HUES6 (cell line): ENCODE measurements at regions not wholly inside any gene's neighbourhood (a gene's known extent, or its start where the extent isn't known, plus 50 kb on each side); places are given as distances from the start of the nearest gene placed in this dataset.
A peak's percentile ranks its signal among the peaks of the same experiment; 100 is the strongest.
"Not testable (repeated sequence)": the region's sequence is repeated elsewhere in the genome, so short reads cannot be mapped to it uniquely, and the experiment has no call there.

Source experiments
- H3K27ac ChIP-seq: 2 replicates; pipeline ENCODE4 v1.7.0; 2013; ENCODE audit warnings: low read depth, mild to moderate bottlenecking, low read length, inconsistent platforms
- H3K27me3 ChIP-seq: 2 replicates; pipeline ENCODE4 v1.6.1; 2013; ENCODE audit warnings: low read length; ENCODE audit not compliant: control insufficient read depth, insufficient read depth
- H3K36me3 ChIP-seq: 2 replicates; pipeline ENCODE4 v1.6.1; 2013; ENCODE audit warnings: low read length; ENCODE audit not compliant: control insufficient read depth, insufficient read depth
- H3K4me1 ChIP-seq: 2 replicates; pipeline ENCODE4 v1.6.1; 2013; ENCODE audit warnings: low read length; ENCODE audit not compliant: control insufficient read depth, insufficient read depth
- H3K4me3 ChIP-seq: 2 replicates; pipeline ENCODE4 v1.5.1; 2013; ENCODE audit warnings: low read depth, low read length
- H3K9ac ChIP-seq: one replicate; pipeline ENCODE4 v1.6.1; 2013; ENCODE audit warnings: mild to moderate bottlenecking, low read length
- H3K9me3 ChIP-seq: 2 replicates; pipeline ENCODE4 v1.6.1; 2013; ENCODE audit warnings: low read depth, low read length; ENCODE audit not compliant: control insufficient read depth, insufficient read depth

DNA sequence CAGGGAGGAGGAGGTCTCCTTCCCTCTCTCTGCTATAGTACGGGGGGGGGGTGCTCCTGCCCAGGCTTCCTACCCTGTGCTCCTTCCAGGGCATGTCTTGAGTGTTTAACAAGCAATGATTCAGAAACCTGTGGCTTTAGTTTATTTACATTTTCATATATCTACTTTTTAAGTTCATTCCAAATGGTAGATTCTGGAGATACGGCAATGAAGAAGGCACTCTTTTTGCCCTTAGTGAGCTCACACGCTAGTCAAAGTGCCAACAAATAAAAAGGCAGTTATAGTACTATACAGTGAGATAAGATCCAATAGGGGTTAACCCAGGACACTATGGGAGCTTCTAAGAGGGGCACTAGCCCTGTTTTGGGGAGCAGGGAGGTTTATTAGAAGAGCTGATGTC lies 169.3 kb upstream of the CACNA1E start:
- H3K27ac ChIP-seq: no peak overlapping the region
- no peaks in the 10 kb centered on the region for H3K36me3 ChIP-seq
- peaks cover 8% of the 10 kb centered on the region; the same call in 1 of the 2 replicates for H3K4me1 ChIP-seq
- no peaks in the 10 kb centered on the region for H3K9me3 ChIP-seq
- H3K27me3 ChIP-seq: peaks cover 72% of the 10 kb centered on the region
- no peak overlapping the region for H3K4me3 ChIP-seq
- no peak overlapping the region for H3K9ac ChIP-seq

- Histone ChIP-seq H3K4me1 (peaks cover 9% of the 10 kb centered on the region; the same call in 1 of the 2 replicates), H3K4me3 (no peak overlapping the region), H3K9me3 (no peaks in the 10 kb centered on the region), H3K9ac (no peak overlapping the region), H3K27me3 (peaks cover 82% of the 10 kb centered on the region), H3K27ac (no peak overlapping the region), H3K36me3 (no peaks in the 10 kb centered on the region)
These were observed 168.4 kb upstream of the CACNA1E start for GRCh38 chr1:181314959-181315358.

DNA sequence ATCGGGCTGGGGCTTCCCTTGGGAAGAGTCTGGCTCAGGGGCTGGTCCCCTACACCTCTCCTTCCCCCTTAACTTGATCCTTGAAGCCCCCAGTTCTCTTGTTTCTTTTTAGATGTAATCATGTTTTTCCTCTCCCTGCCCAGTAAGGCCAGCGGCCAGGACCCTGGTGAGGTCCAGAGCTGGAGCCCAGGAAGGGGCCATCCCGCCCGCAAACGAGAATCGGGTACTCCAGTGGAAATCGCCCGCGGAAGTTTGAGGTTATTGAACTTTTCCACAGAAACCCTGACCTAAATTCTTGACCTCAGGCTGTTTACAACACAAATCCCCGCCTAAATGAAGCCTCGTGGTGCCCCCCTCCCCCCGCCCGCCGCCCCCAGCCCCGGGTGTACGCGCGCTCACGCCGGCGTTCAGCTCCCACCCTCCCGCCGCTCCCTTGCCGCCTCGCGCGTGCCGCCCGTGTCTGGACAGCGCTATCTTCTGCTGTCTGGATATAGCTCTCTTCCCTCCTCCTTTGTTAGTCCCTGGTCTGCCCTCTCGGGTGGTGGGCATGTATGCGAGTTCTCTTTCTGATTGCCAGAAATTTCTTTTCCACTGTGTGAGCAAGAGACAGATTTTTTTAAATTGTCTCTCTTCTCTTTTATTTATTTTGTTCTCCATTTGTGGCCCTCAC lies 165.9 kb upstream of the CACNA1E start:
- peaks cover 96% of the 10 kb centered on the region for H3K27me3 ChIP-seq

GRCh38 chr1:181318022-181318857 lies 165.1 kb upstream of the CACNA1E start:
- Histone ChIP-seq H3K36me3 (no peaks in the 10 kb centered on the region), H3K27ac (no peak overlapping the region), H3K27me3 (peaks cover 91% of the 10 kb centered on the region), H3K4me1 (peaks cover 9% of the 10 kb centered on the region; the same call in 1 of the 2 replicates), H3K4me3 (peak overlapping the region; percentile 64), H3K9me3 (no peaks in the 10 kb centered on the region), H3K9ac (no peak overlapping the region)

More for the DNA sequence above, 165.9 kb upstream of the CACNA1E start:
- Histone ChIP-seq H3K36me3 (no peaks in the 10 kb centered on the region), H3K9me3 (no peaks in the 10 kb centered on the region), H3K9ac (no peak overlapping the region), H3K4me1 (peaks cover 9% of the 10 kb centered on the region; the same call in 1 of the 2 replicates), H3K4me3 (peak overlapping the region; percentile 64), H3K27ac (no peak overlapping the region)

GRCh38 chr1:181318858-181319235 lies 164.5 kb upstream of the CACNA1E start:
- peaks cover 9% of the 10 kb centered on the region; the same call in 1 of the 2 replicates for H3K4me1 ChIP-seq
- peak overlapping the region; percentile 64 for H3K4me3 ChIP-seq
- peaks cover 86% of the 10 kb centered on the region for H3K27me3 ChIP-seq
- H3K9ac ChIP-seq: no peak overlapping the region
- no peak overlapping the region for H3K27ac ChIP-seq
- H3K9me3 ChIP-seq: no peaks in the 10 kb centered on the region
- H3K36me3 ChIP-seq: no peaks in the 10 kb centered on the region

- H3K4me1 ChIP-seq: peaks cover 11% of the 10 kb centered on the region; the same call in 1 of the 2 replicates
- peaks cover 76% of the 10 kb centered on the region for H3K27me3 ChIP-seq
- no peaks in the 10 kb centered on the region for H3K9me3 ChIP-seq
- no peak overlapping the region for H3K4me3 ChIP-seq
- no peak overlapping the region for H3K27ac ChIP-seq
- no peak overlapping the region for H3K9ac ChIP-seq
- no peaks in the 10 kb centered on the region for H3K36me3 ChIP-seq
These were observed 163.4 kb upstream of the CACNA1E start for GRCh38 chr1:181319907-181320306.

- Histone ChIP-seq H3K27me3 (peaks cover 25% of the 10 kb centered on the region), H3K4me3 (no peak overlapping the region), H3K36me3 (no peaks in the 10 kb centered on the region), H3K9me3 (no peaks in the 10 kb centered on the region), H3K4me1 (peaks cover 7% of the 10 kb centered on the region; the same call in 1 of the 2 replicates), H3K9ac (no peak overlapping the region), H3K27ac (no peak overlapping the region)
These were observed 158.3 kb upstream of the CACNA1E start for GRCh38 chr1:181324797-181325616.

GRCh38 chr1:181325765-181326164 lies 157.6 kb upstream of the CACNA1E start:
- H3K9ac ChIP-seq, H3K9me3 ChIP-seq, H3K27ac ChIP-seq, H3K4me3 ChIP-seq, H3K4me1 ChIP-seq, H3K36me3 ChIP-seq: not testable (repeated sequence)
- peaks cover 17% of the 10 kb centered on the region for H3K27me3 ChIP-seq

DNA sequence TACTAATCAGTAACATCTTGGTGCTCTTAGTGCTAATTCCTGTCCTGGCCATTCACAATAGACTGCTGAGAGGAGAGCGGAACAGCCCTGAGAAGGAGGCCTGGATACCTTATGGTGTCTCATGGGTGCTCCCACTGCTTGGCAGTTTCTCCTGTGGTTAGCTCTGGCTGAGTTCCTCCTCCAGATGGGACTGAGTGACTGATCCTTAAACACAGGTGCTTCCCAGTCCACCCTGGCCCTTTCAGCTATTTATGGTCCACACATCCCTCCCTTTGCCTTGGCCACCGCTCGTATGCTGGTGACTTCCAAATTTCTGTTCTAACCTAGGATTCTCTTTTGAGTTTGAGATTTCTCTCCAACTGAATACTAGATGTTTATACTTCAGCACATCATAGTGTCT lies 157.0 kb upstream of the CACNA1E start:
- H3K9ac ChIP-seq: no peak overlapping the region
- H3K4me1 ChIP-seq: peaks cover 7% of the 10 kb centered on the region; the same call in 1 of the 2 replicates
- no peaks in the 10 kb centered on the region for H3K9me3 ChIP-seq
- no peaks in the 10 kb centered on the region for H3K36me3 ChIP-seq
- H3K27me3 ChIP-seq: peaks cover 11% of the 10 kb centered on the region; the same call in 1 of the 2 replicates
- H3K4me3 ChIP-seq: no peak overlapping the region
- no peak overlapping the region for H3K27ac ChIP-seq

- Histone ChIP-seq H3K36me3 (no peaks in the 10 kb centered on the region), H3K9me3 (no peaks in the 10 kb centered on the region), H3K9ac (no peak overlapping the region), H3K4me3 (no peak overlapping the region), H3K4me1 (peaks cover 7% of the 10 kb centered on the region; the same call in 1 of the 2 replicates), H3K27ac (no peak overlapping the region), H3K27me3 (no peaks in the 10 kb centered on the region)
These were observed 155.5 kb upstream of the CACNA1E start for GRCh38 chr1:181327796-181328195.
